Activated CD8-positive, alpha-beta memory T cell treated with anti-CD3 and anti-CD28 coated beads for 36 hours (primary cell): ENCODE measurements at regions not wholly inside any gene's neighbourhood (a gene's known extent, or its start where the extent isn't known, plus 50 kb on each side); places are given as distances from the start of the nearest gene placed in this dataset.

Experiments used
- CTCF ChIA-PET: fragments of 350-600 bp; sonication (Branson Sonifier 250); formaldehyde crosslinking; loops from one replicate; lab custom pipeline; 2021; ENCODE audit warnings: antibody characterized with exemption; lab: Charles Lee
- POLR2A ChIA-PET: fragments of 350-600 bp; sonication (Branson Sonifier 250); formaldehyde crosslinking; loops from one replicate; lab custom pipeline; 2021; ENCODE audit warnings: antibody characterized with exemption; lab: Charles Lee

GRCh38 chr9:78472111-78472510, 175.2 kb downstream of the PSAT1 start:
- POLR2A ChIA-PET = no interaction called here
- CTCF ChIA-PET = no interaction called here

- POLR2A ChIA-PET = no interaction called here
- CTCF ChIA-PET = no interaction called here
Measured at GRCh38 chr9:78479441-78479840, 182.5 kb downstream of the PSAT1 start.

- CTCF ChIA-PET = no interaction called here
- POLR2A ChIA-PET = no interaction called here
Measured at GRCh38 chr9:78486661-78487060, 189.7 kb downstream of the PSAT1 start.

GRCh38 chr9:78490231-78490630, 193.3 kb downstream of the PSAT1 start:
- ChIA-PET CTCF (no interaction called here), POLR2A (no interaction called here)

GRCh38 chr9:78491402-78491801, 194.5 kb downstream of the PSAT1 start:
- ChIA-PET POLR2A (no interaction called here), CTCF (no interaction called here)

GRCh38 chr9:78493166-78493742, 196.3 kb downstream of the PSAT1 start:
- ChIA-PET CTCF (no interaction called here), POLR2A (no interaction called here)

- ChIA-PET POLR2A (no interaction called here), CTCF (interaction anchor here (1.0 kb wide), 1 partner anchor 17 kb away, joined by 3 read pairs; no protein-coding TSS in a partner anchor)
Measured at GRCh38 chr9:78502566-78502965, 205.6 kb downstream of the PSAT1 start.

GRCh38 chr9:78505546-78505945, 208.6 kb downstream of the PSAT1 start:
- ChIA-PET CTCF (no interaction called here), POLR2A (no interaction called here)

- CTCF ChIA-PET = no interaction called here
- POLR2A ChIA-PET = no interaction called here
Measured at GRCh38 chr9:78507037-78507436, 210.1 kb downstream of the PSAT1 start.

- ChIA-PET CTCF (no interaction called here), POLR2A (no interaction called here)
Measured at GRCh38 chr9:78510035-78510434, 213.1 kb downstream of the PSAT1 start.

GRCh38 chr9:78515108-78515507, 218.2 kb downstream of the PSAT1 start:
- CTCF ChIA-PET = no interaction called here
- POLR2A ChIA-PET = no interaction called here

GRCh38 chr9:78519786-78520185, 222.9 kb downstream of the PSAT1 start:
- POLR2A ChIA-PET = no interaction called here
- CTCF ChIA-PET = interaction anchor here (0.8 kb wide), 1 partner anchor 17 kb away, joined by 3 read pairs; no protein-coding TSS in a partner anchor

GRCh38 chr9:78521680-78522079, 224.8 kb downstream of the PSAT1 start:
- POLR2A ChIA-PET = no interaction called here
- CTCF ChIA-PET = no interaction called here

- POLR2A ChIA-PET = no interaction called here
Measured at GRCh38 chr9:78525986-78526560, 229.1 kb downstream of the PSAT1 start.

GRCh38 chr9:78533500-78533899, 236.6 kb downstream of the PSAT1 start:
- POLR2A ChIA-PET = no interaction called here
- CTCF ChIA-PET = no interaction called here

More at GRCh38 chr9:78525986-78526560, 229.1 kb downstream of the PSAT1 start:
- CTCF ChIA-PET = no interaction called here

GRCh38 chr9:78539188-78539587, 242.3 kb downstream of the PSAT1 start:
- ChIA-PET POLR2A (no interaction called here), CTCF (interaction anchor here (0.6 kb wide), 1 partner anchor 21 kb away, joined by 3 read pairs; no protein-coding TSS in a partner anchor)

GRCh38 chr9:78539904-78540303, 243.0 kb downstream of the PSAT1 start:
- POLR2A ChIA-PET = no interaction called here
- CTCF ChIA-PET = no interaction called here

- ChIA-PET POLR2A (no interaction called here), CTCF (no interaction called here)
Measured at GRCh38 chr9:78541868-78542443, 245.0 kb downstream of the PSAT1 start.

- ChIA-PET POLR2A (no interaction called here), CTCF (no interaction called here)
Measured at GRCh38 chr9:78542491-78543181, 245.7 kb downstream of the PSAT1 start.

GRCh38 chr9:78543353-78543752, 246.4 kb downstream of the PSAT1 start:
- ChIA-PET CTCF (no interaction called here), POLR2A (no interaction called here)

GRCh38 chr9:78544230-78544629, 247.3 kb downstream of the PSAT1 start:
- ChIA-PET POLR2A (no interaction called here), CTCF (no interaction called here)
